Astrocyte (in vitro differentiated cells and primary cell): ENCODE measurements at regions not wholly inside any gene's neighbourhood (a gene's known extent, or its start where the extent isn't known, plus 50 kb on each side); places are given as distances from the start of the nearest gene placed in this dataset.

Experiments used
- DNase-seq: peaks from one replicate; pipeline ENCODE4 v3.0.0-alpha.2; 2010; ENCODE audit warnings: low read depth
- FAIRE-seq: peaks from 2 replicates; lab custom pipeline; 2011; peaks lifted over from hg19 to GRCh38; lab: Jason Lieb, UNC
- H2AFZ ChIP-seq: 2 replicates; pipeline ENCODE4 v1.6.0; 2012; ENCODE audit warnings: low read depth, low read length, inconsistent platforms
- H3K27ac ChIP-seq: 2 replicates; pipeline ENCODE4 v1.5.1; 2011; ENCODE audit warnings: low read depth, low read length, inconsistent platforms
- H3K27me3 ChIP-seq: 2 replicates; pipeline ENCODE4 v1.6.0; 2011; ENCODE audit warnings: low read length, inconsistent platforms; ENCODE audit not compliant: insufficient read depth
- H3K36me3 ChIP-seq: 2 replicates; pipeline ENCODE4 v1.5.1; 2011; ENCODE audit warnings: low read length, inconsistent platforms; ENCODE audit not compliant: insufficient read depth
- H3K4me1 ChIP-seq: 2 replicates; pipeline ENCODE4 v1.5.1; 2011; ENCODE audit warnings: low read length, inconsistent platforms; ENCODE audit not compliant: insufficient read depth
- H3K4me2 ChIP-seq: 2 replicates; pipeline ENCODE4 v1.6.0; 2012; ENCODE audit warnings: low read length, inconsistent platforms
- H3K4me3 ChIP-seq: 2 replicates; pipeline ENCODE4 v1.5.1; 2011; ENCODE audit warnings: low read depth, mild to moderate bottlenecking, low read length, inconsistent platforms; ENCODE audit not compliant: insufficient read depth
- H3K79me2 ChIP-seq: 2 replicates; pipeline ENCODE4 v1.6.0; 2012; ENCODE audit warnings: mild to moderate bottlenecking, low read length, inconsistent platforms; ENCODE audit not compliant: insufficient read depth
- H3K9ac ChIP-seq: 2 replicates; pipeline ENCODE4 v1.6.0; 2012; ENCODE audit warnings: mild to moderate bottlenecking, low read length, inconsistent platforms
- H3K9me3 ChIP-seq: 2 replicates; pipeline ENCODE4 v1.5.1; 2012; ENCODE audit warnings: low read depth, mild to moderate bottlenecking, low read length, inconsistent platforms; ENCODE audit not compliant: insufficient read depth
- H4K20me1 ChIP-seq: 2 replicates; pipeline ENCODE4 v1.6.0; 2012; ENCODE audit warnings: low read length, inconsistent platforms; ENCODE audit not compliant: insufficient read depth
- H3K27ac Mint-ChIP-seq: one replicate; pipeline ENCODE4 v1.8.0; 2021; ENCODE audit warnings: mild to moderate bottlenecking, mixed read lengths; ENCODE audit not compliant: unreplicated experiment
- H3K27me3 Mint-ChIP-seq: one replicate; pipeline ENCODE4 v1.8.0; 2021; ENCODE audit warnings: low read depth, mixed read lengths; ENCODE audit not compliant: unreplicated experiment
- H3K36me3 Mint-ChIP-seq: one replicate; pipeline ENCODE4 v1.8.0; 2021; ENCODE audit warnings: low read depth, mixed read lengths; ENCODE audit not compliant: unreplicated experiment
- H3K4me1 Mint-ChIP-seq: one replicate; pipeline ENCODE4 v1.8.0; 2021; ENCODE audit warnings: low read depth, mixed read lengths; ENCODE audit not compliant: unreplicated experiment
- H3K4me3 Mint-ChIP-seq: one replicate; pipeline ENCODE4 v1.8.0; 2021; ENCODE audit warnings: mild to moderate bottlenecking, moderate library complexity, mixed read lengths; ENCODE audit not compliant: unreplicated experiment
- H3K9me3 Mint-ChIP-seq: one replicate; pipeline ENCODE4 v1.8.0; 2021; ENCODE audit warnings: mild to moderate bottlenecking, mixed read lengths; ENCODE audit not compliant: unreplicated experiment
- EZH2 ChIP-seq: IDR thresholded peaks from 2 replicates; pipeline ENCODE4 v1.6.1; 2012; ENCODE audit warnings: mild to moderate bottlenecking, low read length, inconsistent platforms; ENCODE audit not compliant: insufficient read depth
- TF ChIP-seq, protein P1 (sequence below): IDR thresholded peaks from 2 replicates; pipeline ENCODE4 v1.5.1; 2011; ENCODE audit warnings: low read depth, mild to moderate bottlenecking, inconsistent platforms, low read length, moderate library complexity; ENCODE audit not compliant: insufficient read depth

DNA sequence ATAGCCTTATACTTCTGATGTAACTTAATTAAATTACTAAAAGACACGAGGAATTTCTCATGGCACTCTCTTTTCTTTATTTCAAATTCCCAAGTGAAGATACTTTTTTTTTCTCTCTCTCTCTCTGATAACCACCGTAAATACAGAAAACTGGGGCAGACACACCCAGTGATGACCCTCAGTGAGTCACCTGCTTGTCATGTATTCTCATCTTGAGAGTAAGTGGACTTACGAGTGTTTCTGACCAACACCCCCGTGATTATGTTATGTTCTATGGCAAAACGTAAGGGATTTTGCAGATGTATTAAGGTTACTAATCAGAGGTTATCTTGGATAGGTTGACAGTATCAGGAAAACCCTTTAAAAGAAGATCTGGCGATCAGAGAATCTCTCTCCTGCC, 348.8 kb upstream of the ZNF717 start:
- Histone ChIP-seq H3K9me3 (no peaks in the 10 kb centered on the region), H3K79me2 (no peaks in the 10 kb centered on the region), H3K4me2 (no peak overlapping the region)

DNA sequence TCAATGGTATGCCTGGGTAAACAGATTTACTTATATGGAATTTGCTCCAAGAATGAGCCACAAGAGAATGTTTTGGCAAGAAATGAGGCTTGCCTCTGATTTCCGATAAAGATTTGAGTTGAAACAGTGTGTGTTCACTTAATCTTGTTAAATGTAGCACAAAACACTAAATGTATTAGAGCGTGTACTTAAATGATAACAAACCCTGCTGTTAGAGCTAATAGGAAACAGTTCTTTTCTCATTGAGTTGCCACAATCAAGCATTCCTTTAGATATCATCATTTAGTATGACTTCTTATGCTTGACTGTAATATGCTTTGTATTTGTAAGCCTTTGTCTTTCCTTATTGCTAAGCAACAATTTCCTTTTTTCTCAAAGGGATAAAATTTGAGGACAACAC, 353.6 kb upstream of the ZNF717 start:
- no peaks in the 10 kb centered on the region for H3K79me2 ChIP-seq
- no peaks in the 10 kb centered on the region for H3K27me3 Mint-ChIP-seq
- DNase-seq (peak; percentile 2), FAIRE-seq (peak; percentile 34)
- no peak overlapping the region for H2AFZ ChIP-seq
- H3K4me1 ChIP-seq = no peaks in the 10 kb centered on the region
- H3K9me3 Mint-ChIP-seq = no peaks in the 10 kb centered on the region
- H3K27me3 ChIP-seq = no peaks in the 10 kb centered on the region
- no peaks in the 10 kb centered on the region for H3K36me3 Mint-ChIP-seq
- H3K4me1 Mint-ChIP-seq = peaks cover 4% of the 10 kb centered on the region
- no peaks in the 10 kb centered on the region for H3K9me3 ChIP-seq
- no peak overlapping the region for H3K4me3 ChIP-seq
- no peak overlapping the region for H3K4me2 ChIP-seq
- no peak overlapping the region for H3K9ac ChIP-seq
- H4K20me1 ChIP-seq = no peaks in the 10 kb centered on the region
- no peak for TF ChIP-seq EZH2
- TF ChIP-seq, protein P1, sequence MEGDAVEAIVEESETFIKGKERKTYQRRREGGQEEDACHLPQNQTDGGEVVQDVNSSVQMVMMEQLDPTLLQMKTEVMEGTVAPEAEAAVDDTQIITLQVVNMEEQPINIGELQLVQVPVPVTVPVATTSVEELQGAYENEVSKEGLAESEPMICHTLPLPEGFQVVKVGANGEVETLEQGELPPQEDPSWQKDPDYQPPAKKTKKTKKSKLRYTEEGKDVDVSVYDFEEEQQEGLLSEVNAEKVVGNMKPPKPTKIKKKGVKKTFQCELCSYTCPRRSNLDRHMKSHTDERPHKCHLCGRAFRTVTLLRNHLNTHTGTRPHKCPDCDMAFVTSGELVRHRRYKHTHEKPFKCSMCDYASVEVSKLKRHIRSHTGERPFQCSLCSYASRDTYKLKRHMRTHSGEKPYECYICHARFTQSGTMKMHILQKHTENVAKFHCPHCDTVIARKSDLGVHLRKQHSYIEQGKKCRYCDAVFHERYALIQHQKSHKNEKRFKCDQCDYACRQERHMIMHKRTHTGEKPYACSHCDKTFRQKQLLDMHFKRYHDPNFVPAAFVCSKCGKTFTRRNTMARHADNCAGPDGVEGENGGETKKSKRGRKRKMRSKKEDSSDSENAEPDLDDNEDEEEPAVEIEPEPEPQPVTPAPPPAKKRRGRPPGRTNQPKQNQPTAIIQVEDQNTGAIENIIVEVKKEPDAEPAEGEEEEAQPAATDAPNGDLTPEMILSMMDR = no peak
- H3K4me3 Mint-ChIP-seq = no peak overlapping the region
- no peaks in the 10 kb centered on the region for H3K36me3 ChIP-seq
- H3K27ac Mint-ChIP-seq = no peak overlapping the region
- no peak overlapping the region for H3K27ac ChIP-seq

More for the DNA sequence above, 348.8 kb upstream of the ZNF717 start:
- Histone ChIP-seq H3K36me3 (no peaks in the 10 kb centered on the region), H3K27ac (no peak overlapping the region), H3K27me3 (no peaks in the 10 kb centered on the region), H2AFZ (no peak overlapping the region), H3K9ac (no peak overlapping the region), H4K20me1 (no peaks in the 10 kb centered on the region), H3K4me1 (no peaks in the 10 kb centered on the region), H3K4me3 (no peak overlapping the region)
- no peaks in the 10 kb centered on the region for H3K9me3 Mint-ChIP-seq
- H3K27me3 Mint-ChIP-seq = no peaks in the 10 kb centered on the region
- no peak overlapping the region for H3K27ac Mint-ChIP-seq
- FAIRE-seq = no peak
- DNase-seq = peak; percentile 8
- H3K4me1 Mint-ChIP-seq = peaks cover 16% of the 10 kb centered on the region
- H3K36me3 Mint-ChIP-seq = no peaks in the 10 kb centered on the region
- no peak for TF ChIP-seq EZH2
- TF ChIP-seq, protein P1 = no peak
- H3K4me3 Mint-ChIP-seq = no peak overlapping the region

DNA sequence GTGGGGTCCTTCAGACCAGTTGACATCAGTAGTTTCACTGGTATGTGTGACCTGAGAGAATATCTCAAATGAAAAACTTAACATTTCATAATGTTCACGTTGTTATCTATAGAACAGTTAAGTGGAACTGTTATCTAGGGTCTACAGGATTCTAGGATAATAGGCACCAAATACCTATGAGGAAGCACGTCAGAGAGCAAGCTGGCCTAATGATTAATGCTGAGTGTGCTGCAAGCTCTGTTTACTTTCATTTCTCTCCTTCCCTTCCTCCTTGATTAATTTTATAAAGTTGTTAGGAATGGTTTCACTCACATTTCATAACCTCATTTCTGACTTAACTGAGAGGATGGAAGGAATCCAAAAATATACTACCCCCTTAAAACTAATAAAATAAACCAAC, 362.5 kb upstream of the ZNF717 start:
- H3K4me3 Mint-ChIP-seq = no peak overlapping the region
- no peaks in the 10 kb centered on the region for H3K4me1 ChIP-seq
- H2AFZ ChIP-seq = no peak overlapping the region
- H3K27me3 Mint-ChIP-seq = no peaks in the 10 kb centered on the region
- FAIRE-seq = no peak
- no peaks in the 10 kb centered on the region for H3K36me3 Mint-ChIP-seq
- no peaks in the 10 kb centered on the region for H3K9me3 ChIP-seq
- DNase-seq = no peak
- no peak overlapping the region for H3K4me2 ChIP-seq
- H3K4me1 Mint-ChIP-seq = peaks cover 1% of the 10 kb centered on the region
- H3K79me2 ChIP-seq = no peaks in the 10 kb centered on the region
- no peaks in the 10 kb centered on the region for H3K36me3 ChIP-seq
- H4K20me1 ChIP-seq = no peaks in the 10 kb centered on the region
- no peak overlapping the region for H3K27ac ChIP-seq
- H3K9ac ChIP-seq = no peak overlapping the region
- H3K4me3 ChIP-seq = no peak overlapping the region
- H3K9me3 Mint-ChIP-seq = peaks cover 3% of the 10 kb centered on the region
- H3K27me3 ChIP-seq = no peaks in the 10 kb centered on the region
- no peak overlapping the region for H3K27ac Mint-ChIP-seq
- TF ChIP-seq EZH2 = no peak
- TF ChIP-seq, protein P1 = no peak
